GM10248 (cell line): ENCODE measurements at regions not wholly inside any gene's neighbourhood (a gene's known extent, or its start where the extent isn't known, plus 50 kb on each side); places are given as distances from the start of the nearest gene placed in this dataset.

Experiments used
- CTCF ChIA-PET: fragments of 300-600 bp; sonication (Branson Sonifier 250); formaldehyde crosslinking; extraction: SDS; loops from one replicate; lab custom pipeline; 2021; ENCODE audit warnings: antibody characterized with exemption; lab: Yijun Ruan, JAX
- POLR2A ChIA-PET: fragments of 350-650 bp; sonication (Branson Sonifier 250); formaldehyde crosslinking; extraction: SDS; loops from one replicate; lab custom pipeline; 2020; ENCODE audit warnings: antibody characterized with exemption; lab: Yijun Ruan, JAX
- DNase-seq: peaks from one replicate; pipeline ENCODE4 v3.0.0; 2012; ENCODE audit errors: extremely low spot score
- CTCF ChIP-seq: IDR thresholded peaks from 2 replicates; pipeline ENCODE4 v1.5.1; 2012; ENCODE audit warnings: mild to moderate bottlenecking, low read depth; ENCODE audit errors: extremely low read depth, missing control alignments, control extremely low read depth

GRCh38 chr9:11542781-11543180, 930.0 kb upstream of the PTPRD start:
- CTCF ChIA-PET, result no interaction called here
- no peak for TF ChIP-seq CTCF
- no peak for DNase-seq
- POLR2A ChIA-PET, result no interaction called here

- no peak for TF ChIP-seq CTCF
- DNase-seq, result no peak
- ChIA-PET CTCF (no interaction called here), POLR2A (no interaction called here)
These were observed 933.4 kb upstream of the PTPRD start for GRCh38 chr9:11546231-11546630.

GRCh38 chr9:11549311-11549794, 936.6 kb upstream of the PTPRD start:
- TF ChIP-seq CTCF, result no peak
- CTCF ChIA-PET, result no interaction called here
- POLR2A ChIA-PET, result no interaction called here
- no peak for DNase-seq

- CTCF ChIA-PET, result interaction anchor here (1.2 to 1.9 kb wide), 3 partner anchors 10 to 29 kb away, joined by 3 to 6 read pairs (median 5); no protein-coding TSS in a partner anchor
- POLR2A ChIA-PET, result no interaction called here
- no peak for DNase-seq
- no peak for TF ChIP-seq CTCF
These were observed 938.3 kb upstream of the PTPRD start for GRCh38 chr9:11551106-11551505.

GRCh38 chr9:11558043-11558442, 945.2 kb upstream of the PTPRD start:
- TF ChIP-seq CTCF, result no peak
- no peak for DNase-seq
- ChIA-PET CTCF (interaction anchor here (1.4 kb wide), 1 partner anchor 24 kb away, joined by 3 read pairs; no protein-coding TSS in a partner anchor), POLR2A (no interaction called here)

GRCh38 chr9:11559001-11559776, 946.4 kb upstream of the PTPRD start:
- ChIA-PET CTCF (no interaction called here), POLR2A (no interaction called here)
- no peak for TF ChIP-seq CTCF
- DNase-seq, result no peak

GRCh38 chr9:11577522-11577921, 964.7 kb upstream of the PTPRD start:
- CTCF ChIA-PET, result no interaction called here
- DNase-seq, result no peak
- no peak for TF ChIP-seq CTCF
- POLR2A ChIA-PET, result no interaction called here
